ENCODE measurements at regions not wholly inside any gene's neighbourhood (a gene's known extent, or its start where the extent isn't known, plus 50 kb on each side); places are given as distances from the start of the nearest gene placed in this dataset.

- TF ChIP-seq YY1 (IDR thresholded peaks at IDR 0.05), result no peak
- TF ChIP-seq, protein P1, sequence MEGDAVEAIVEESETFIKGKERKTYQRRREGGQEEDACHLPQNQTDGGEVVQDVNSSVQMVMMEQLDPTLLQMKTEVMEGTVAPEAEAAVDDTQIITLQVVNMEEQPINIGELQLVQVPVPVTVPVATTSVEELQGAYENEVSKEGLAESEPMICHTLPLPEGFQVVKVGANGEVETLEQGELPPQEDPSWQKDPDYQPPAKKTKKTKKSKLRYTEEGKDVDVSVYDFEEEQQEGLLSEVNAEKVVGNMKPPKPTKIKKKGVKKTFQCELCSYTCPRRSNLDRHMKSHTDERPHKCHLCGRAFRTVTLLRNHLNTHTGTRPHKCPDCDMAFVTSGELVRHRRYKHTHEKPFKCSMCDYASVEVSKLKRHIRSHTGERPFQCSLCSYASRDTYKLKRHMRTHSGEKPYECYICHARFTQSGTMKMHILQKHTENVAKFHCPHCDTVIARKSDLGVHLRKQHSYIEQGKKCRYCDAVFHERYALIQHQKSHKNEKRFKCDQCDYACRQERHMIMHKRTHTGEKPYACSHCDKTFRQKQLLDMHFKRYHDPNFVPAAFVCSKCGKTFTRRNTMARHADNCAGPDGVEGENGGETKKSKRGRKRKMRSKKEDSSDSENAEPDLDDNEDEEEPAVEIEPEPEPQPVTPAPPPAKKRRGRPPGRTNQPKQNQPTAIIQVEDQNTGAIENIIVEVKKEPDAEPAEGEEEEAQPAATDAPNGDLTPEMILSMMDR (IDR thresholded peaks at IDR 0.05; ENCODE audit: low read depth, low read length, missing input control), result no peak
- TF ChIP-seq, protein P2, sequence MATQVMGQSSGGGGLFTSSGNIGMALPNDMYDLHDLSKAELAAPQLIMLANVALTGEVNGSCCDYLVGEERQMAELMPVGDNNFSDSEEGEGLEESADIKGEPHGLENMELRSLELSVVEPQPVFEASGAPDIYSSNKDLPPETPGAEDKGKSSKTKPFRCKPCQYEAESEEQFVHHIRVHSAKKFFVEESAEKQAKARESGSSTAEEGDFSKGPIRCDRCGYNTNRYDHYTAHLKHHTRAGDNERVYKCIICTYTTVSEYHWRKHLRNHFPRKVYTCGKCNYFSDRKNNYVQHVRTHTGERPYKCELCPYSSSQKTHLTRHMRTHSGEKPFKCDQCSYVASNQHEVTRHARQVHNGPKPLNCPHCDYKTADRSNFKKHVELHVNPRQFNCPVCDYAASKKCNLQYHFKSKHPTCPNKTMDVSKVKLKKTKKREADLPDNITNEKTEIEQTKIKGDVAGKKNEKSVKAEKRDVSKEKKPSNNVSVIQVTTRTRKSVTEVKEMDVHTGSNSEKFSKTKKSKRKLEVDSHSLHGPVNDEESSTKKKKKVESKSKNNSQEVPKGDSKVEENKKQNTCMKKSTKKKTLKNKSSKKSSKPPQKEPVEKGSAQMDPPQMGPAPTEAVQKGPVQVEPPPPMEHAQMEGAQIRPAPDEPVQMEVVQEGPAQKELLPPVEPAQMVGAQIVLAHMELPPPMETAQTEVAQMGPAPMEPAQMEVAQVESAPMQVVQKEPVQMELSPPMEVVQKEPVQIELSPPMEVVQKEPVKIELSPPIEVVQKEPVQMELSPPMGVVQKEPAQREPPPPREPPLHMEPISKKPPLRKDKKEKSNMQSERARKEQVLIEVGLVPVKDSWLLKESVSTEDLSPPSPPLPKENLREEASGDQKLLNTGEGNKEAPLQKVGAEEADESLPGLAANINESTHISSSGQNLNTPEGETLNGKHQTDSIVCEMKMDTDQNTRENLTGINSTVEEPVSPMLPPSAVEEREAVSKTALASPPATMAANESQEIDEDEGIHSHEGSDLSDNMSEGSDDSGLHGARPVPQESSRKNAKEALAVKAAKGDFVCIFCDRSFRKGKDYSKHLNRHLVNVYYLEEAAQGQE (IDR thresholded peaks at IDR 0.05), result no peak
Measured at GRCh38 chr20:22101606-22102005, 396.1 kb downstream of the PAX1 start.

Data from liver (tissue), 2 donors.